Esophagus muscularis mucosa (tissue), 4 donors: ENCODE measurements at regions not wholly inside any gene's neighbourhood (a gene's known extent, or its start where the extent isn't known, plus 50 kb on each side); places are given as distances from the start of the nearest gene placed in this dataset.

ENCODE experiments used
- CTCF ChIP-seq, 3 experiments: fragments of 200-600 bp in 2 of 3; fragments of 450-650 bp in 1 of 3; sonication (generic) in 2 of 3; IDR thresholded peaks; one replicate each; pipeline ENCODE4 v1.5.1; 2017 to 2019; ENCODE audit warnings: antibody characterized with exemption in 3 of 3, mild to moderate bottlenecking in 2 of 3, moderate library complexity in 1 of 3
- EP300 ChIP-seq: sonication (generic); formaldehyde crosslinking; IDR thresholded peaks from one replicate; pipeline ENCODE4 v1.6.1; 2017; ENCODE audit warnings: antibody characterized with exemption
- POLR2A ChIP-seq: fragments of 450-650 bp; IDR thresholded peaks from one replicate; pipeline ENCODE4 v1.6.1; 2017; ENCODE audit warnings: antibody characterized with exemption, moderate library complexity, mild to moderate bottlenecking, low read depth
- POLR2AphosphoS5 ChIP-seq, 2 donors: sonication (generic); formaldehyde crosslinking; IDR thresholded peaks; one replicate each; pipeline ENCODE4 v1.6.1; 2017; ENCODE audit warnings: antibody characterized with exemption in 2 of 2

GRCh38 chr20:7378864-7379605 lies 561.2 kb downstream of the HAO1 start:
- TF ChIP-seq CTCF (IDR thresholded peaks at IDR 0.05) (no peak), POLR2AphosphoS5 (IDR thresholded peaks at IDR 0.05) (no peak), POLR2A (no peak), EP300 (no peak)
